PC-9 (cell line): ENCODE measurements at regions not wholly inside any gene's neighbourhood (a gene's known extent, or its start where the extent isn't known, plus 50 kb on each side); places are given as distances from the start of the nearest gene placed in this dataset.

Experiments
- BruUV-seq: library from RNA; stranded (reverse); fragments of 400-500 nt; replicated peaks from 2 replicates; lab custom pipeline; 2021; lab: Mats Ljungman, UMichigan
- CTCF ChIA-PET: fragments of 300-600 bp; sonication (Branson Sonifier 250); formaldehyde crosslinking; loops from one replicate; lab custom pipeline; 2022; ENCODE audit warnings: antibody characterized with exemption; lab: Charles Lee
- POLR2A ChIA-PET: fragments of 300-600 bp; sonication (Branson Sonifier 250); formaldehyde crosslinking; loops from one replicate; lab custom pipeline; 2022; ENCODE audit warnings: antibody characterized with exemption; ENCODE audit not compliant: unreplicated experiment; lab: Charles Lee
- DNase-seq, 2 experiments: peaks; one replicate each; pipeline versions ENCODE4 v3.0.0 to v3.0.0-alpha.2; 2015 to 2022; ENCODE audit warnings: mixed read lengths in 1 of 2
- H2AFZ ChIP-seq: fragments of 200-600 bp; sonication (generic); 2 replicates; pipeline ENCODE4 v1.8.1; 2017; ENCODE audit warnings: antibody characterized with exemption
- H3F3A ChIP-seq: fragments of 200-600 bp; sonication (generic); 2 replicates; pipeline ENCODE4 v1.8.1; 2017; ENCODE audit warnings: antibody characterized with exemption, mild to moderate bottlenecking, low read depth; ENCODE audit not compliant: insufficient read depth
- H3K27ac ChIP-seq: fragments of 200-600 bp; sonication (generic); 2 replicates; pipeline ENCODE4 v1.6.1; 2016; ENCODE audit warnings: mixed run types
- H3K27me3 ChIP-seq: fragments of 200-600 bp; sonication (generic); 2 replicates; pipeline ENCODE4 v1.6.1; 2016; ENCODE audit warnings: low read depth, mixed run types; ENCODE audit not compliant: insufficient read depth
- H3K36me3 ChIP-seq: fragments of 200-600 bp; sonication (generic); 2 replicates; pipeline ENCODE4 v1.6.1; 2016; ENCODE audit warnings: low read depth, mixed run types
- H3K4me1 ChIP-seq: fragments of 200-600 bp; sonication (generic); replicated peaks from 2 replicates; pipeline ENCODE4 v1.6.1; 2016; ENCODE audit warnings: mixed run types; ENCODE audit not compliant: insufficient read depth
- H3K4me2 ChIP-seq: fragments of 200-600 bp; sonication (generic); 2 replicates; pipeline ENCODE4 v1.6.1; 2017; ENCODE audit warnings: mixed run types
- H3K4me3 ChIP-seq: fragments of 200-600 bp; sonication (generic); 2 replicates; pipeline ENCODE4 v1.6.1; 2016; ENCODE audit warnings: mixed run types
- H3K79me2 ChIP-seq: fragments of 200-600 bp; sonication (generic); 2 replicates; pipeline ENCODE4 v1.6.1; 2017; ENCODE audit warnings: low read depth, mixed run types
- H3K9me2 ChIP-seq: fragments of 200-600 bp; sonication (generic); 2 replicates; pipeline ENCODE4 v1.8.1; 2017; ENCODE audit warnings: mild to moderate bottlenecking; ENCODE audit not compliant: insufficient read depth
- H3K9me3 ChIP-seq: fragments of 200-600 bp; sonication (generic); 2 replicates; pipeline ENCODE4 v1.8.1; 2016; ENCODE audit warnings: low read depth; ENCODE audit not compliant: insufficient read depth
- H4K20me1 ChIP-seq: fragments of 200-600 bp; sonication (generic); 2 replicates; pipeline ENCODE4 v1.8.1; 2017; ENCODE audit not compliant: insufficient read depth
- EZH2 ChIP-seq: fragments of 200-600 bp; sonication (generic); IDR thresholded peaks from 2 replicates; pipeline ENCODE4 v1.8.0; 2017; ENCODE audit warnings: antibody characterized with exemption, low read depth
- intact Hi-C: fragments of 100-400 bp; cut with micrococcal nuclease; formaldehyde crosslinking; loops from one replicate; pipeline ENCODE4 v1.10.0; 2022; ENCODE audit not compliant: unreplicated experiment
- TF ChIP-seq, protein P1 (sequence below): fragments of 200-600 bp; sonication (generic); conservative IDR thresholded peaks from 2 replicates; pipeline ENCODE4 v1.6.1; 2017; ENCODE audit warnings: mixed run types, antibody characterized with exemption, mild to moderate bottlenecking, moderate library complexity

DNA sequence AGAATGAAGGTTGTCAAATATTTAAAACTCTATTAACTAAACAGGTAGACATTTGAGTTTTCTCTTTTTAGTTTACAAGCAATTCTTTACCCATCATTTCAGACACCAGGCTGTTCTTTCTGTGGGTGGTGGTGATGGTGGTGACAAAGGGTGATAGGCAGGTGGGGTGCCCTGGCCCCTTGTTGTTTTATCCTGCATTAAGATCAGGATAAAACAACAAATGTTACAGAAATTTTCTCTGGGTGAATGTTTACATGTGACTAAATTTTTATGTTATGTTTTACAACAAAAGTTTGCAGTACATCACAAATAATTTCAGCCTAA lies 85.9 kb upstream of the MDM1 start:
- H4K20me1 ChIP-seq: no peaks in the 10 kb centered on the region
- intact Hi-C loops: no loop called here
- H3K4me3 ChIP-seq: no peak overlapping the region
- ChIA-PET CTCF (no interaction called here), POLR2A (no interaction called here)
- H3K27ac ChIP-seq: no peak overlapping the region
- no peaks in the 10 kb centered on the region for H3K4me1 ChIP-seq
- no peak overlapping the region for H3K4me2 ChIP-seq
- BruUV-seq: no TSS peak
- H3K27me3 ChIP-seq: no peaks in the 10 kb centered on the region
- no peaks in the 10 kb centered on the region for H3K36me3 ChIP-seq
- no peaks in the 10 kb centered on the region for H3F3A ChIP-seq
- H2AFZ ChIP-seq: no peak overlapping the region
- no peaks in the 10 kb centered on the region for H3K9me3 ChIP-seq
- no peaks in the 10 kb centered on the region for H3K9me2 ChIP-seq
- DNase-seq: no peak
- no peaks in the 10 kb centered on the region for H3K79me2 ChIP-seq
- TF ChIP-seq EZH2: no peak
- TF ChIP-seq, protein P1, sequence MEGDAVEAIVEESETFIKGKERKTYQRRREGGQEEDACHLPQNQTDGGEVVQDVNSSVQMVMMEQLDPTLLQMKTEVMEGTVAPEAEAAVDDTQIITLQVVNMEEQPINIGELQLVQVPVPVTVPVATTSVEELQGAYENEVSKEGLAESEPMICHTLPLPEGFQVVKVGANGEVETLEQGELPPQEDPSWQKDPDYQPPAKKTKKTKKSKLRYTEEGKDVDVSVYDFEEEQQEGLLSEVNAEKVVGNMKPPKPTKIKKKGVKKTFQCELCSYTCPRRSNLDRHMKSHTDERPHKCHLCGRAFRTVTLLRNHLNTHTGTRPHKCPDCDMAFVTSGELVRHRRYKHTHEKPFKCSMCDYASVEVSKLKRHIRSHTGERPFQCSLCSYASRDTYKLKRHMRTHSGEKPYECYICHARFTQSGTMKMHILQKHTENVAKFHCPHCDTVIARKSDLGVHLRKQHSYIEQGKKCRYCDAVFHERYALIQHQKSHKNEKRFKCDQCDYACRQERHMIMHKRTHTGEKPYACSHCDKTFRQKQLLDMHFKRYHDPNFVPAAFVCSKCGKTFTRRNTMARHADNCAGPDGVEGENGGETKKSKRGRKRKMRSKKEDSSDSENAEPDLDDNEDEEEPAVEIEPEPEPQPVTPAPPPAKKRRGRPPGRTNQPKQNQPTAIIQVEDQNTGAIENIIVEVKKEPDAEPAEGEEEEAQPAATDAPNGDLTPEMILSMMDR: no peak

DNA sequence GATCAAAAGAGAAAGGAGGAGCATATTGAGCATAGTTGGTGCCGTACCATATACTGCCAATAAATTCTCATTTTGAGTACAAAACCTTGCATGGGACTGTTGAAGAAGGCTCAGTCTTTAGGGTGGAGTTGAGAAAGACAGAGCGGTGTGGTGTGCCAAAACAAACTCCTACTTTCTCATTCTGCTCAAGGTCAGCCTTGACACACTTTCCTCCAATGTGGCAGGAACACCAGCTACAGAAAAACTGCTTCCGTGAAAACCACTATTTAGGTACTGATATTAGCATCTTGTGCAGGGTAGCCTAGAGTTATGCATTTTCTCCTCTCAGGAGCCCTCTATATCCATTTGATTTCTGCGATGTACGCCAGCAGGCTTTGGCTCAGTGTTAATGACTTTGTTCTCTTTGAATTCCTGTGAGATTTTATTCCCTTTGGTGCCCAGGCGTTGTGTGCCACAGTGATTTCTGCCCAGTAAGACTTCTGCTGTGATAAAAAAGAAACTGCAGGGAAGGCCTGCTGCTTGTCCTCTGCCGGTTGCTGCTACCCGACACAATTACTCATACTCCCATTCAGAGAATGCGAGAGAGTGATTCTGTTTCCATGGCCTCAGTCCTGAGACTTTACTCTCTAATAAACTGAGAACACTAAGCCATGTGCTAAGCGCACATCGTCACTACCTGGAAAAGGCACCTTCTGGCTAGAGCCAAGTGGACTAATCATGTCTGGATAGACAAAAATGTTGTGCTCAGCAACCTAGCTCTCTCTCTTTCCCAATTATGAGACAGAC lies 88.3 kb upstream of the MDM1 start:
- no TSS peak for BruUV-seq
- no peaks in the 10 kb centered on the region for H3K4me1 ChIP-seq

DNA sequence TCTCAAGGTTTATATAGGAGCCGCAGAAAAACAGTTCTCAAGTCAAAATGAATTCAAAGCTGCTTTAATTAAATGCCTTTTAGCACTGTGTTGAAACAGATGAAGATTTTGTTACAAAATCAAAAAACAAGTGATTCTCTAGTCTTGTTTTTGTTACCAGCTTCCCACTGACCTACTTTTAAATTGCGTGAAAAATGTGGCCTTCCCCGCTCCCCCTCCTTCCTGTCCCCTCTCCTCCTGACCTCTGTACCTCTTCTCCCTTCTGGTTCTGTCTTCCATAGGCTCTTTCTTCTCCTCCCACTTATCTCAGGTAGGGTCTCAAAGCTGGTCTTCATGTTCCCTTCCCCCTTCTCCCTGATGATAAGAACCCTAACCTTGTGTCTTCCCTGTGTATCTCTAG lies 90.0 kb upstream of the MDM1 start:
- Histone ChIP-seq H3K36me3 (no peaks in the 10 kb centered on the region), H3K9me2 (no peaks in the 10 kb centered on the region), H3K4me2 (no peak overlapping the region), H3K27me3 (no peaks in the 10 kb centered on the region), H3K4me3 (no peak overlapping the region), H3F3A (no peaks in the 10 kb centered on the region), H3K79me2 (no peaks in the 10 kb centered on the region), H2AFZ (no peak overlapping the region), H3K27ac (no peak overlapping the region), H4K20me1 (no peaks in the 10 kb centered on the region), H3K9me3 (no peaks in the 10 kb centered on the region), H3K4me1 (no peaks in the 10 kb centered on the region)
- intact Hi-C loops: no loop called here
- no TSS peak for BruUV-seq
- ChIA-PET POLR2A (no interaction called here), CTCF (no interaction called here)
- no peak for DNase-seq
- TF ChIP-seq, protein P1: no peak
- TF ChIP-seq EZH2: no peak

More for the DNA sequence above, 88.3 kb upstream of the MDM1 start:
- Histone ChIP-seq H3K4me3 (no peak overlapping the region), H3K9me3 (no peaks in the 10 kb centered on the region), H3K9me2 (no peaks in the 10 kb centered on the region), H4K20me1 (no peaks in the 10 kb centered on the region), H3K79me2 (no peaks in the 10 kb centered on the region), H2AFZ (no peak overlapping the region), H3K36me3 (no peaks in the 10 kb centered on the region), H3K4me2 (no peak overlapping the region), H3F3A (no peaks in the 10 kb centered on the region), H3K27ac (no peak overlapping the region), H3K27me3 (no peaks in the 10 kb centered on the region)
- no peak for DNase-seq
- ChIA-PET CTCF (interaction anchor here (0.6 kb wide), 1 partner anchor 234 kb away, joined by 7 read pairs; no protein-coding TSS in a partner anchor), POLR2A (no interaction called here)
- TF ChIP-seq, protein P1: no peak
- TF ChIP-seq EZH2: no peak
- intact Hi-C loops: no loop called here
